K562 (cell line): ENCODE measurements at regions not wholly inside any gene's neighbourhood (a gene's known extent, or its start where the extent isn't known, plus 50 kb on each side); places are given as distances from the start of the nearest gene placed in this dataset.

Experiments
- FOS ChIP-seq: IDR thresholded peaks from 3 replicates; pipeline ENCODE4 v1.6.1; 2011; ENCODE audit not compliant: insufficient read length; ENCODE audit errors: extremely low read depth
- FOSL1 ChIP-seq: fragments of 200-800 bp; sonication (Bioruptor generic); conservative IDR thresholded peaks from 2 replicates; pipeline ENCODE4 v1.6.1; 2016; ENCODE audit warnings: missing genetic modification characterization, missing compliant biosample characterization
- HMBOX1 ChIP-seq: sonication (generic); IDR thresholded peaks from 2 replicates; pipeline ENCODE4 v1.6.1; 2016
- LCOR ChIP-seq: sonication (generic); formaldehyde crosslinking; IDR thresholded peaks from 2 replicates; pipeline ENCODE4 v1.8.0; 2022; ENCODE audit warnings: mild to moderate bottlenecking, missing genetic modification reagents
- MTA2 ChIP-seq: fragments of 450-650 bp; IDR thresholded peaks from 2 replicates; pipeline ENCODE4 v1.6.1; 2016; ENCODE audit warnings: low read depth
- MTA3 ChIP-seq: fragments of 450-650 bp; formaldehyde crosslinking; IDR thresholded peaks from 2 replicates; pipeline ENCODE4 v1.6.1; 2017; ENCODE audit warnings: mild to moderate bottlenecking, borderline replicate concordance
- NR4A1 ChIP-seq, 2 experiments: fragments of 250-450 bp in 1 of 2; fragments of 450-650 bp in 1 of 2; sonication (Bioruptor Pico) in 1 of 2; IDR thresholded peaks; 2 replicates each; pipeline versions ENCODE4 v1.4.0 to v1.6.1; 2016 to 2020; ENCODE audit warnings: mild to moderate bottlenecking in 2 of 2, missing compliant biosample characterization in 1 of 2, missing genetic modification characterization in 1 of 2, moderate library complexity in 1 of 2
- RAD51 ChIP-seq: fragments of 450-650 bp; IDR thresholded peaks from 2 replicates; pipeline ENCODE4 v1.7.1; 2016; ENCODE audit warnings: low read depth, mild to moderate bottlenecking, borderline replicate concordance
- TCF3 ChIP-seq: sonication (generic); formaldehyde crosslinking; IDR thresholded peaks from 2 replicates; pipeline ENCODE4 v1.4.0; 2020; ENCODE audit warnings: mild to moderate bottlenecking, missing genetic modification reagents
- ZKSCAN3 ChIP-seq: fragments of 250-450 bp; sonication (Bioruptor Pico); IDR thresholded peaks from 2 replicates; pipeline ENCODE4 v1.4.0; 2020
- ZNF24 ChIP-seq: fragments of 450-650 bp; IDR thresholded peaks from 2 replicates; pipeline ENCODE4 v1.6.1; 2016
- ZNF518B ChIP-seq: fragments of 250-450 bp; sonication (Bioruptor Pico); IDR thresholded peaks from 2 replicates; pipeline ENCODE4 v1.5.0; 2021; ENCODE audit warnings: mild to moderate bottlenecking, moderate library complexity
- TF ChIP-seq, protein P1 (sequence below): sonication (generic); formaldehyde crosslinking; IDR thresholded peaks from 2 replicates; pipeline ENCODE4 v1.8.0; 2022; ENCODE audit warnings: mild to moderate bottlenecking, missing genetic modification reagents
- TF ChIP-seq, protein P2 (sequence below): fragments of 250-450 bp; sonication (Bioruptor Pico); IDR thresholded peaks from 2 replicates; pipeline ENCODE4 v1.8.0; 2022; ENCODE audit warnings: moderate library complexity, mild to moderate bottlenecking, inconsistent platforms
- TF ChIP-seq, protein P3 (sequence below): IDR thresholded peaks from 2 replicates; pipeline ENCODE4 v1.6.1; 2016; ENCODE audit warnings: missing genetic modification characterization, missing compliant biosample characterization

DNA sequence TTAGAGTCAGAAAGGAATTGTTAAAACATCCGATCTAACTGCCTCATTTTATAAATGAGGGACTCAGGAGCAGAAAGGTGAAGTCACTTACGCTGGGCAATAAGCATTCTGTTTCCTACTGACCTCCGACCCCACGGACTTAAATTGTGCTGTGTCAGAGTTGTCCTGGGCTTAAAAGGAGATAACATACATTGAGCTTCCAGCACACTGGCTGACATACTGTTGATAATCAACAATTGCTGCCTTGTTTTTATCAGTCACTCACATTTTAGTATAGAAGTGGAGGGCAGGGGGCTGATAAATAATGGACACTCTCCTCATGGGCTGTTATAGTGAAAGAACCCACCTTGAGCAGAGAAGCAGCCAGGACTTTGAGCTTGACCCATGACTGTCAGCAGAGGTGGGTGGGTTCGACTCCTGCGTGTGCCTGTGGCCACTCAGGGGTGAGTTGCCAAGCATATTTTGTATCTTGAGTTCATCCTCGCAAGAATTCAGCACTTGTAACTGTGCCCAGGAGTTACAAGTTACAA is 166.5 kb upstream of the JARID2 start (continued):
- TF ChIP-seq, protein P1, sequence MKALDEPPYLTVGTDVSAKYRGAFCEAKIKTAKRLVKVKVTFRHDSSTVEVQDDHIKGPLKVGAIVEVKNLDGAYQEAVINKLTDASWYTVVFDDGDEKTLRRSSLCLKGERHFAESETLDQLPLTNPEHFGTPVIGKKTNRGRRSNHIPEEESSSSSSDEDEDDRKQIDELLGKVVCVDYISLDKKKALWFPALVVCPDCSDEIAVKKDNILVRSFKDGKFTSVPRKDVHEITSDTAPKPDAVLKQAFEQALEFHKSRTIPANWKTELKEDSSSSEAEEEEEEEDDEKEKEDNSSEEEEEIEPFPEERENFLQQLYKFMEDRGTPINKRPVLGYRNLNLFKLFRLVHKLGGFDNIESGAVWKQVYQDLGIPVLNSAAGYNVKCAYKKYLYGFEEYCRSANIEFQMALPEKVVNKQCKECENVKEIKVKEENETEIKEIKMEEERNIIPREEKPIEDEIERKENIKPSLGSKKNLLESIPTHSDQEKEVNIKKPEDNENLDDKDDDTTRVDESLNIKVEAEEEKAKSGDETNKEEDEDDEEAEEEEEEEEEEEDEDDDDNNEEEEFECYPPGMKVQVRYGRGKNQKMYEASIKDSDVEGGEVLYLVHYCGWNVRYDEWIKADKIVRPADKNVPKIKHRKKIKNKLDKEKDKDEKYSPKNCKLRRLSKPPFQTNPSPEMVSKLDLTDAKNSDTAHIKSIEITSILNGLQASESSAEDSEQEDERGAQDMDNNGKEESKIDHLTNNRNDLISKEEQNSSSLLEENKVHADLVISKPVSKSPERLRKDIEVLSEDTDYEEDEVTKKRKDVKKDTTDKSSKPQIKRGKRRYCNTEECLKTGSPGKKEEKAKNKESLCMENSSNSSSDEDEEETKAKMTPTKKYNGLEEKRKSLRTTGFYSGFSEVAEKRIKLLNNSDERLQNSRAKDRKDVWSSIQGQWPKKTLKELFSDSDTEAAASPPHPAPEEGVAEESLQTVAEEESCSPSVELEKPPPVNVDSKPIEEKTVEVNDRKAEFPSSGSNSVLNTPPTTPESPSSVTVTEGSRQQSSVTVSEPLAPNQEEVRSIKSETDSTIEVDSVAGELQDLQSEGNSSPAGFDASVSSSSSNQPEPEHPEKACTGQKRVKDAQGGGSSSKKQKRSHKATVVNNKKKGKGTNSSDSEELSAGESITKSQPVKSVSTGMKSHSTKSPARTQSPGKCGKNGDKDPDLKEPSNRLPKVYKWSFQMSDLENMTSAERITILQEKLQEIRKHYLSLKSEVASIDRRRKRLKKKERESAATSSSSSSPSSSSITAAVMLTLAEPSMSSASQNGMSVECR, result 0 out of 2 replicates have a peak, but pooled peaks have one; percentile 27
- TF ChIP-seq ZNF24 (no peak), TCF3 (peak; percentile 96), LCOR (CRISPR knock-in tag) (peak; percentile 90), FOSL1 (peak; percentile 61), ZKSCAN3 (CRISPR knock-in tag) (no peak), RAD51 (peak; percentile 18; the same call in 1 of the 2 replicates), NR4A1 (CRISPR knock-in tag; IDR thresholded peaks at IDR 0.05) (no peak), NR4A1 (tag; IDR thresholded peaks at IDR 0.05) (peak; percentile 89), FOS (no peak), ZNF518B (no peak), MTA2 (peak; percentile 92), MTA3 (peak; percentile 73; the same call in 1 of the 2 replicates), HMBOX1 (peak; percentile 68; the same call in 1 of the 2 replicates)
- TF ChIP-seq, protein P2, sequence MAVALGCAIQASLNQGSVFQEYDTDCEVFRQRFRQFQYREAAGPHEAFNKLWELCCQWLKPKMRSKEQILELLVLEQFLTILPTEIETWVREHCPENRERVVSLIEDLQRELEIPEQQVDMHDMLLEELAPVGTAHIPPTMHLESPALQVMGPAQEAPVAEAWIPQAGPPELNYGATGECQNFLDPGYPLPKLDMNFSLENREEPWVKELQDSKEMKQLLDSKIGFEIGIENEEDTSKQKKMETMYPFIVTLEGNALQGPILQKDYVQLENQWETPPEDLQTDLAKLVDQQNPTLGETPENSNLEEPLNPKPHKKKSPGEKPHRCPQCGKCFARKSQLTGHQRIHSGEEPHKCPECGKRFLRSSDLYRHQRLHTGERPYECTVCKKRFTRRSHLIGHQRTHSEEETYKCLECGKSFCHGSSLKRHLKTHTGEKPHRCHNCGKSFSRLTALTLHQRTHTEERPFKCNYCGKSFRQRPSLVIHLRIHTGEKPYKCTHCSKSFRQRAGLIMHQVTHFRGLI (CRISPR knock-in tag), result no peak
- TF ChIP-seq, protein P3, sequence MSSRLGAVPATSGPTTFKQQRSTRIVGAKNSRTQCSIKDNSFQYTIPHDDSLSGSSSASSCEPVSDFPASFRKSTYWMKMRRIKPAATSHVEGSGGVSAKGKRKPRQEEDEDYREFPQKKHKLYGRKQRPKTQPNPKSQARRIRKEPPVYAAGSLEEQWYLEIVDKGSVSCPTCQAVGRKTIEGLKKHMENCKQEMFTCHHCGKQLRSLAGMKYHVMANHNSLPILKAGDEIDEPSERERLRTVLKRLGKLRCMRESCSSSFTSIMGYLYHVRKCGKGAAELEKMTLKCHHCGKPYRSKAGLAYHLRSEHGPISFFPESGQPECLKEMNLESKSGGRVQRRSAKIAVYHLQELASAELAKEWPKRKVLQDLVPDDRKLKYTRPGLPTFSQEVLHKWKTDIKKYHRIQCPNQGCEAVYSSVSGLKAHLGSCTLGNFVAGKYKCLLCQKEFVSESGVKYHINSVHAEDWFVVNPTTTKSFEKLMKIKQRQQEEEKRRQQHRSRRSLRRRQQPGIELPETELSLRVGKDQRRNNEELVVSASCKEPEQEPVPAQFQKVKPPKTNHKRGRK (tag), result no peak
